Occipital lobe (tissue), 1 donor: ENCODE measurements at regions not wholly inside any gene's neighbourhood (a gene's known extent, or its start where the extent isn't known, plus 50 kb on each side); places are given as distances from the start of the nearest gene placed in this dataset.

Source experiments
- DNase-seq: peaks from one replicate; lab custom pipeline; 2025; lab: John Stamatoyannopoulos, UW

DNA sequence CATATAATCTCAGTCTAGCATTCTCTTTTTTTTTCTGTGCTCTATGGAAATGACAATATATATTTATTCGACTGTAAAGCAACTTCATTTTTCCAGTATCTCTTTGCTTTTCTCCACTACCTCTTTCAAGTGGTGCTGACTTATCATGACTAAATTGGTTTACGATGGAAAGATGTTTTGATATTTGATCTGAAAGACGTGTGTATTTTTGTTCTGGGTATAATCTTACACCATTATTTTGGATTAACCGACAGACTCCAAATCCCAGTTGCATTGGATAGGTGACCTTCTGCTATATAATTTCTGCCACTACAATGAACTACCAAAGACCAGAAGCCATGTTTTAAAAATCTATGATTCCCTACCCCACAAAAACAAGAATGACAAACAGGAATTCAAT lies 380.5 kb upstream of the NFE2L3 start:
- DNase-seq: no peak

DNA sequence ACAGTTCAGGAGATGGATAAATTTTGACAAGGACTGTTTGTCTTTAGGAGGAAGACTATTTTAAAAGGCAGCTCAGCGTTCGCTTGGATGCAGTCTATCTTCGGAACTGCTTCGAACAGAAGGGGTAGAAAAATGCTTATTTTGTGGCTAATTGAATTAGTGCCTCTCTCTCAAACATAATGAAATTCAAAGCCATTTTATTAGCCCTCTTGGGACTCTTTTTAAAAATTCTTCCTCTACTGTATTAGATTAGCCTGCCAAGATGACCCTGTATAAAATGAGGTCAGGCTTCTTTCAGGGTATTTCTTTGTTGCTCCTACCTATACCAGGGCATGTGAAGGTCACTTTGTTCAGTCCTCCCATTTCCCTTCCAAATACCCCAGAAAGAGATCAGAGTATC lies 379.2 kb upstream of the NFE2L3 start:
- no peak for DNase-seq

DNA sequence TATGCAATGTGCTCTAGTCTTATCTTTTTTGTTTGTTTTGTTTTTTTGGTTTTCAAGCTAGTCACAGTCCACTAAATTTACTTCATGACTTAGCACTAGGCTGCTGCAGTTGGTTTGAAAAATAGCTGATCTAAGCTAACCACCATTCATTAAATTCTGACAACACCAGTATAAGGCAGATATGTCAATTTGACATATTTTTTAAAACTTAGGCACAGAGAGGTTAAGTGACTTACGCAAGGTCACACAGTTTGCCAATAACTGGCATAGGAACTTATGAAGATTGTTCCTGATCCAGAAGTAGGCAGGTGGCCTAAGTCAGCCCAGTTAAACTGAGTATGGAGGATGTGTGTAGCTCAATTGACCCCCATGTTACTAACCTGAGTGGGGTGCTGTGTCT lies 377.3 kb upstream of the NFE2L3 start:
- no peak for DNase-seq

DNA sequence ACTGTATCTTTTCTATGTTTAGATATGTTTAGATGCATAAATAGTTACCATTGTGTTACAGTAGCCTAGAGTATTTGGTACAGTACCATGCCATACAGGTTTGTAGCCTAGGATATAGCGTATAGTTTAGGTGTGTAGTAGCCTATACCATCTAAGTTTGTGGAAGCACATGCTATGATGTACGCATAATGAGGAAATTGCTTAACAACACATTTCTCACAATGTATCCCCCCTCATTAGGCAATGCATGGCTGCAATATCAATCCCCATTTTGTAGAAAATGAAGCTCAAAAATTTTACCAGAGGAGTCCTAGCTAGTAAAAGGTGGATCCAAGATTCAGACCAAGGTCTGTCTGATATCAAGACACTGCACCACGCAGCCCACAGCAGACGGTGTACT lies 376.4 kb upstream of the NFE2L3 start:
- DNase-seq: no peak

DNA sequence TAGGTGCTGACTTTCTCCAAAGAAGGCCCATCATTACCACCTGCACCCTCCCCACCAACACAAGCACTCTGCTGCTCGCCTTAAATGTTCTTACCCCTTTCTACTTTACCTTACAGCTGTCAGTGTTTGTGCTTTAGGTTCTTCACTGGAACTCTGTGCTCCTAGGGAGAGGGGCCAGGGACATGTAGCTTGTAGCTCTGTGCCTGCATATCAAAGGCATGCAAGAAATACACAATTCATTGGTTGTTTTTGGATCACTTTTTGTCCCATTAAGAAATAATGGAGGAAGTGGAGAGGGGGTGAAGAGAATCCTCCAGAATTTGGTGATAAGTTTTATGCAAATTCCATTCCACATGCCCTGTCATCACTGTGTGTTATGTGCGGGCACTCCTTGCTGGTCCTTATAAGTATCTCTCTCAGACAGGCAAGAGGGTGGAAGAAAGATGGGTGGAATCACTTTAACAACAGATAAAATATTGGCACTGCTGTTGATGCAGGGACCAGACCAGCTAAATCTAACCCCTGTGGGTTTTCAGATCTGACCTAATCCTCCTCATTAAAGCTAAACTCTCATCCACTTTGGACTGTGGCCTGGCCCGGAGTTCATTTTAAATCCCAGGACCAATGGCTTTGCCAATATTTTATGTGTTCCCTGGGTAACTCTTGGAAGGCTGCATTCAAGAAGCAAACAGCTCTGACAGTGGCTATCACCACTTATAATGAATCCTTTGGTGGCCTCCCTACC lies 375.8 kb upstream of the NFE2L3 start:
- no peak for DNase-seq

DNA sequence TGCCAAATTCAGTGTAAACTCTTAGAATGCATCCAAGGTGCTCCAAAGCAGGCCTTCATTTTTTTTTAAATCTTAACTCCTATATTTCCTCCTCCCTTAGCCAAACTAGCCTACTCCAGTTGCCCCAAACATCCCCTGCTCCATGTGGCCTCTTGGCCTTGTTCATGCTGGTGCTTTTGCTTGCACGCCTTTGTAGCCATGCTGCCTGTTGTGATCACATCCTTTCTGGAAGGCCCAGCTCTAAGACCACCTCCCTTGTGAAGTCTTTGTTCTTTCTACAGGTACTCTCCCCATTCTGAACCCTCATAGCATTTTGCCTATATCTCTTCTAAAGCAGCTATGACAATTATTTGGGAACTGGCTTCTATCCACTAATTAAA lies 375.3 kb upstream of the NFE2L3 start:
- no peak for DNase-seq

DNA sequence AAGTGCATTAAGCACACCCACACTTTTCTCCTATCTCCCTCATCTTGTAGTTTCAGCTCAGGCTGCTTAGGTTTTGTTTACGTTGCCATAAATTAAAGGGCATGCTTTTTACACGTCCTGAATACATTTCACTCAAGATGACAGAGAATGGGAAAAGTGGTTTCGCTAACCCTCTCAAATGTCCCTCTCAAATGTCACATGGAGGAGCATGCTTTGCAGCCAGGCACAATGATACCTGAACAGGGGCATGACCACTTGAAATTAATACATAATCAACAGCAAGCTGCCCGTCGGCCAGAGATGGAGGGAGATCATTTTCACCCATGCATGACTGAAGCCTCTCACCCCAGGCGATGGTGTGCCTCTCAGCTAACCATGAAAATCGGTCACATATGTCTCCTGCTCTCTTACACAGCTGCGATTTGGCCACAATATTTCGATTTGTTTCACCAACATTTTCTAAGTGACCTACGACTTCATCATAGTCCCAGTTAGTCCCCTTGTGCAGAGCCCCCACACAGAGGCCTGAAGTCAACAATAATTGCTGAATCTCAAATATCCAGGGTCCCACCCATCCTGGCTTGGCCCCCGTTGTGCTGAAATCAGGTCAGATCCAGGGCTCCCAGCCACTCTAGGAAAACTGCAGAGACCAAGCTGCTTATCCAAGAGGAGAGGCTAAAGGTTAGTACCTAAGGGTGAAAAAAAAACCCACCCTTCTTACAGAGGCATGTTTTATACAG lies 373.9 kb upstream of the NFE2L3 start:
- no peak for DNase-seq

DNA sequence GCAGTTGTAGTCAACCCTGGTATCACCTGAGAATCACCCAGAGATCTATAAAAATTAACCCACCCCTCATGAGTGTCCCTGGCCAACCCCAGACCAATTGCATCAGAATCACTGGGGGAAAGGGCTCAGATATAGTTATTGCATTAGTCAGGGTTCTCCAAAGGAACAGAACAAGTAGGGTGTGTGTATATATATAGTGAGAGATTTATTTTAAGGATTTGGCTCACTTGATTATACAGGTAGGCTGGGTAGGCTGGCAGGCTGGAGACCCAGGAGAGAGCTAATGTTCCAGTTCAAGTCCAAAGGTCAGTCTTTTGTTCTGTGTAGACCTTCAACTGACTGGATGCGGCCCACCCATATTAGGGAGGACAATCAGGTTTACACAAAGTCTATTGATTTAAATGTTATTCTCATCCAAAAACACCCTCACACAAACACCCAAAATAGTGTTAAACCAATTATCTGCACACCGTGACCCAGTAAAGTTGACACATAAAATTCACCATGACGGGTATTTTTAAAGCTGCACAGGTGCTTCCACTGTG lies 372.9 kb upstream of the NFE2L3 start:
- no peak for DNase-seq

DNA sequence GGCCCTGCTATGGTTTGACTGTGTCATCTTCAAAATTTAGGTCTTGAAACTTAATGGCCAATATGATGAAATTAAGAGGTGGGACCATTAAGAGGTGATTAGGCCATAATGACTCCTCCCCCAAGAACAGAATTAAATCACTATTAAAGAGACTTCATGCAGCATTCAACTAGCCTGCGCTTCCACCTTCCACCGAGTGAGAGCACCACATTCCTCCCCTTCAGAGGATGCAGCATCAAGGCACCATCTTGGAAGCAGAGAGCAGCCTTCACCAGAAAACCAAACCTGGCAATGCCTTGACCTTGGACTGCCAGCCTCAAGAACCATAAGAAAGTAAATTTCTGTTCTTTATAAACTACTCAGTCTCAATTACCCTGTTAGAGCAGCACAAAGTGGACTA lies 371.1 kb upstream of the NFE2L3 start:
- no peak for DNase-seq

DNA sequence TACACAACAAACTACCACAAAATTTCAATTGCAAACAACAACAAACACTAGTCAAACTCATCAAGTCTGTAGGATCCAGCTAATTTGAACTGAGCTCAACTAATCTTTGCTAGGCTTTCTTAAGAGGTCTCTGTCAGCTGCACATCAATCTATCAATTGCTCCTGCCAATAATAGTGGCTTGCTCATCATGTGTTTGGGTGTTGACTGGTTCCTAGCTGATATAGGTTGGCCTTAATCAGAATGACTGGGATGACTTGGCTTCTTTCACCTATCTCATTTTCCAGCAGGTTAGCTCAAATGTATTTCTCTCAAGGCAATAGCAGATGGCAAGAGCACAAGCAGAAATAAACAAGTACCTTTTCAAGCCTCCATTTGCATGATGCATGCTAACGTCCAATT lies 370.3 kb upstream of the NFE2L3 start:
- DNase-seq: no peak

DNA sequence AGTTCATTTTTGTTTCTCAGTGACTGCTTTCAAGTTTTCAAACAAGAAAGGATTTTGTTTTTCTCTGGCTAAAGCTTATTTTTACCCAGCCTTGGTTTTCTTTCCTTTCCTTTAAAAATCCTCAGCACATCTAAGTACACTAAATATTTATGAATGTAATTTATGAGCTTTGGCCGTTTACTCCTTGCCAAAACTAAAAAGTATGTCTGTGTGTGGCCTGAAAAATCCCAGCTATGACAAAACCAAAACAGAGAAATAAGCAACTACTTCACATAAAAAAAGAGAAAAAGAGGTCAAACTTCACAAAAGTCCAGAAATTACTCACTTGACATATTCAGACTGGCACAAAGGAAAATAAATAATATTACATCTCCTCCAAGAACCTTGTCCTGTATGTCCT lies 365.1 kb upstream of the NFE2L3 start:
- DNase-seq: no peak

DNA sequence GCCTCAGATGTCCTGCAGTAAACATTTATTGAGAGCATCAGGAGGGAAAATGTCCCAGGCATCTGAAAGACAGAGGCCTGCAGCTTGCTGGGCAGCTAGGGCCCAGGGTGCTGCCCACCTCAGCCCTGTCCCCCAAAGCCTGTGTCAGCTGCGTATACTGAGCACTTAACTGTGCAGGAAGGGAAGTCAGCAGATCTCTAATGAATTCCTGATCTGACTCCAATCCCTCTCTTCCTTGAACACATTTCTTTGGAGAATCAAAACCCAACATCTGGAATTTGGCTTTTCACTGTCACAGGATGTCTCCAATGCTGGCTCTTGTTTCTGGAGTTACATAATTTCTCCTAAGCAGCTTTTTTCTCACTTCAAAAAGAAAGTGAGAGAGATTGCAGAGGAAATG lies 364.7 kb upstream of the NFE2L3 start:
- no peak for DNase-seq

DNA sequence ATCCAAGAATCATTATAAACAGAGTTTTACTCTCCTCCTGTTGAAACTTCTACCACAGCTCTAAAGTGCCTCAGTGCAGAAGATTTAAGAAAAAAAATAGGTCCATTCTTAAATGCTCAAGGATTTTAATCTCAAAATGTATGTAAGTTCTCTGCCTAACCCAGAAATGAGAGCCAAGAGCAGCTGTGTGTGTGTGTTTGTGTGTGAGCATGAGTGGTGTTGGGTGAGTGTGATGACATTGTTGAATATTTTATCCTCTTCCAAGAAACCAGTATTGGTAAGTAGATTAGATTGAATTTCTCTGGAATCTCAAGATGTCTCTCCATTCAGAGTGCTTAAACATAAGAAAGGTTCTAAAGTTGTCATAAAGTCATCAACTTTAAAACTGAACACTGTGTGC lies 363.6 kb upstream of the NFE2L3 start:
- no peak for DNase-seq

DNA sequence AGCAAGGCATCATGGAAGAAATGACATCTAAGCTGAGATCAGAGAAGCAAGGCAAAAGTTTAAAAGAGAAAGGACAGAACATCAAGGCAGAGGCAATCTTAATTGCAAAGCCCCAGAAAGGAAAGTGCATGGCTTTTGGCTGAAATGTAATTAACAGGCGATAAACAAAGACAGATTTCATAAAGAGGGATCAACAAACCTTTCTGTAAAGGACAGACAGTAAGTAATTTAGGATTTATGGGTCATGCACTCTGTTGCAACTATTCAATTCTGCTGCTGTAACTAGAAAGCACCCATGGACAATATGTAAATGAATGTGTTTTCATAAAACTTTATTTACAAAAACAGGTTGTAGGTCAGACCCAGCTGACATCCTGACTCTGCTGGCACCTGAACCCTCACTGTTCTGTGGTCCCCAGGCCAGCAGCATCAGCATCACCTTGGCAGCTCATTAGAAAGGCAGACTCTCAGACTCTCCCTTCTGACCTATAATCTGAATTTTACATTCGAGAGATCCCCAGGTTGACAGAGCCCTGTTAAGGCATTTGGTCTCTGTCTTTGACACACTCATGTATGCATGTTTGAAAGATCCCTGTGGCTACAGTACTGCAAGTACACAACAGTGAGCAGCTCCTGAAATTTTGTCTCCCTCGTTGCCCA lies 362.9 kb upstream of the NFE2L3 start:
- no peak for DNase-seq

DNA sequence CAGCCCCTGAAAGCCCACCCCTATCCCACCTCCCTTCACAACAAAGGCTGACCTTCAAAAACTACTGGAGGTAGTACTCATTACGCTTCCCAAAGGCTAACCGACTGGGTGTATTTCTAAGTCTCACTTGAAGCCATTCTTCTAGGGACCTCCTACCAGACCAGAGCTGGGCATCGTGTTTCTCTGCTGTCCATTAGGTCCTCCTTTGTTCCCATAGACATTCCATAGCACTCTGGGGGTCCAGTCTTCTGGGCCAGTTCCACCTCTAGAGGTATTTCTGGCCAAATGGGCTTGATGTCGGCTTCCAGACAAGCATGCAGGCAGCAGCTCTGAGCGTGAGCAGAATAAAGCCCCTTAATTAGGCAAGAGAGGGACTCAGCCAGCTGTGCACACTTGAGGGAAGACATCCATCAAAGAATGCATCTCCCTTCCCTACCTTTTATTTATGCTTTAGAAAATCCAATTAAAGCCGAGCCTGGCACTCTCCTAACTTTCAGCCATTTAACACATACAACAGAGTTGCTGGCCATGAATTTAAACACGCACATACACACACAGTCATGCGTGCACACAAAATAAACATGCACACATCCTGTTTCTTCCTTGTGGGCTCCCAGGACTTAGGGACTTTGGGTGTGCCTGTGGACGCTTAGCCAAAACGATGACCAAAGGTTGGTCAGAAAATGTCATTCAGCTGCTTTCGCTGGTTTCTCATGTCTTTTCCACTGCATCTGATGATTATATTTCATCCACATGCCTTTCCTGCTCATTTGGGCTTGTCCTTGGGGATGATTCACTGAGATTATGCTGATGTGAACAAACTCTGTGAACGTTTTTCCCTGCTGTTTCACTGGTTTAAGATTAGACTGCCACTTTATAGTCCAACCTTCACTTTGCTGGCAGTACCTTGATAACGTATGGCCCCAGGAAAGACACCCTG lies 362.0 kb upstream of the NFE2L3 start:
- DNase-seq: no peak

DNA sequence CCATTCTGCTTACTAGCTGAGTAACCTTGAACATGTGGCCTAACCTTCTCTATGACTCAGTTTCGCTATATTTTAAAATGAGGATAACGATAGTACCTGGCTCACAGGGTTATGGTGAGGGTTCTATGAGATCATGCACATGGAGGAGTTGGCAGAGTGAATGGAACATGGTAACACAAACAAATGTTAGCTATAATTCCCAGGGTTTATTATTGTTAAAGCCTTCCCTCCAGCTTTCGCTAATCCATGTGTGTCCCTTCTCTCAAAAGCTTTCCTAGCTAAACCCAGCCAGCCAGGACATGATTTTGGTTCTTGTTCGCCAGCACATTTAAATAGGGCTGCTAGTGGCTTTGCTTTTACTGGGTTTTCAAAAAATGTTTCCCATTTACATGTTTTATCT lies 361.0 kb upstream of the NFE2L3 start:
- DNase-seq: no peak

DNA sequence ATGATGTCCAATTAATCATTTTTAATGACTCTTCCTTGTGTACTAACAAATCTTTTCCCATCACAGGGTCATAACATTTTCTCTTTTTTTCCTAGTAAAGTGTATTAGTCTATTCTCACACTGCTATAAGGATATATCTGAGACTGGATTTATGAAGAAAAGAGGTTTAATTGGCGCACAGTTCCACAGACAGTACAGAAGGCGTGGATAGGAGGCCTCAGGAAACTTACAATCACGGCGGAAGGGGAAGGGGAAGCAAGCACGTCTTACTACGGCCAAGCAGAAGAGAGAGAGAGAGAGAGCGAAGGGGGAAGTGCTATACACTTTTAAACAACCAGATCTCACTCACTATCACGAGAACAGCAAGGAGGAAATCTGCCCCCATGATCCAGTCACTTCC lies 359.4 kb upstream of the NFE2L3 start:
- DNase-seq: no peak

DNA sequence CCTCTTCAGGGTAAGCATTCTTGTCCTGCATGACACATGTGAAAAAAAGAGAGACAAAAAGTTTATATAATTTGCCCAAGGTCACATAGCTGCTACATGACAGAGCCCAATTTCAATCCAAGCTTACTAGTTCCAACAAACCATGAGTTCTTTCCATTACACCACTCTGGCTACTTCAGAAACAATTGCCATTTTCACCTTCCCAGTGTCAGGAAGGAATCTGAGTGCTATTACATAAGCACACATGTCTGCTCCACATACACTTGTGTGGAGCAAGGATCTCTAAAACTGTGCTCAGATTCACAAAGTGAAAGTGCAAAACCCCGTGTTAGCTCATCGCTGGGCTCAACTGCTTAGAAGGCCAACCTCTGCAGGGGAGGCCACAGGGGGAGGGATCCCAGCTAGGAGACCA lies 356.2 kb upstream of the NFE2L3 start:
- DNase-seq: no peak

DNA sequence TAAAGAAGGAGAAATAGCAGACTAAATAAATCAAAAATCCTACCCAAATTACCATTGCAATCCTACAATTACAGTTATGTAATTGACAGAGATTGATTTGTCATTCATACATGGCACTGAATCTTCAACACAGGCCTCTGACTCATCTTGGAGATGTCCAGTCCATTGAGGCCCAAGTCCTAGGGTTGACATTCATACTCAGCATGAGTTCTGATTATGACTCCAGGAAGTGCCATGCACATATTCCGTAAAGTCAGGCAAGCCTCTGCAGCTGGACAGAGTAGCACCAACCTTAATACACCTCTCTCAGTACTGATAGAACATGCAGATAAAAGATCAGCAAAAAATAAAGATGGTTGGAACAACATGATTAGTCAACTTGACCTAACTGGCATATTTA lies 353.7 kb upstream of the NFE2L3 start:
- no peak for DNase-seq

DNA sequence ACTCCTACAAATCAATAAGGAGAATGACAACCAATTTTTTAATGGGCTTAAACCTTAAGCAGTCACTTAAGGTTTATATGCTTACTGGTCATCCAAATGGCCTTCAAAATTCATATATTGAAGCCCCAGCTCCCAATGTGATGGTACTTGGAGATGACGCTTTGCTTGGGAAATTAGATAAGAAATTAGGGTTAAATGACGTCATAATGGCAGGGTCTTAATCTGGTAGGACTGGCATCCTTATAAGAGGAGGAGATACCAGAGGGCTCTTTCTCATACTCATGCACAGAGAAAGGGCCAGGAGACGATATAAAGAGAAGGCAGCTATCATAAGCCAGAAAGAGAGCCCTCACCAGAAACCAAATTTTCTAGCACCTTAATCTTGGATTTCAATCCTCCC lies 350.8 kb upstream of the NFE2L3 start:
- DNase-seq: no peak

DNA sequence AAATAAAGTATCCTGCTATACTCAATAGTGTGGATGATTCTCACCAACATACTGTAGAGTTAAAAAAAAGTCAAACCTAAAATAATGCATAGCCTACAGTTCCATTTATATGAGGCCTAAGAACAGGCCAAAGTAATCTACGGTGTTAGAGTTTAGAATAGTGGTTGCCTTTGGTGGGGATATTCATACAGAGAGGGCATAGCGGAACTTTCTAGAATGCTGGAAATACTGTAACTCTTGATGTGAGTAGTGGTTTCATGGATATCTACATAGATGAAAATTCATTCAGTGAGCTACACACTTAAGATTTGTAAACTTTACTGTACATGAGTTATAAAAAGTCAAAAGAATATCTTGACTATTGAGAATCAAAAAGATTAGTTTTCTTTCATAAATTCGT lies 349.9 kb upstream of the NFE2L3 start:
- DNase-seq: no peak

DNA sequence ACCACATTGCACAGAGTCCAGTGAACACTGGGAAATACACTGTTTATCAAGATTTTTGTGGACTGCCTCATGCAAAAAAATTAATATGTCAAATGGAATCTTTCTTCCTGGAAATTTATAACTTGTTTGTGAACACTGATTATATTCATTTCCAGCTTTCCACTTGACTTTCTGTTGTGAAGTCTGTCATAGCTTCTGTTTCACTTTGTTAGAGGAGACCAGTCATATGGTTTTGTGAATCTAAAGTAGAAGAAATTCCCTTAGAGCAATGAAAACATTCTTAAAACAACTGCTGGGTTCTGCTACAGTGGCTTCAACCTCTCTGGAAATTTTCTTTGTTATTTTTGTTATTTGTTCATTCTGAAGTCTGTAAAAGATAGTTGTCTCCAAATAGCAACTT lies 349.5 kb upstream of the NFE2L3 start:
- DNase-seq: no peak
